Posterior cingulate gyrus (tissue), 11 donors: ENCODE measurements at regions not wholly inside any gene's neighbourhood (a gene's known extent, or its start where the extent isn't known, plus 50 kb on each side); places are given as distances from the start of the nearest gene placed in this dataset.

Experiments used
- DNase-seq, 10 donors: peaks; one replicate each; pipeline versions ENCODE4 v3.0.0 to v3.0.0-alpha.2; 2020 to 2021; ENCODE audit warnings: mixed read lengths in 3 of 10
- intact Hi-C: fragments of 100-400 bp; cut with DNase I; formaldehyde crosslinking; loops from one replicate; pipeline ENCODE4 v1.15.1; 2023

DNA sequence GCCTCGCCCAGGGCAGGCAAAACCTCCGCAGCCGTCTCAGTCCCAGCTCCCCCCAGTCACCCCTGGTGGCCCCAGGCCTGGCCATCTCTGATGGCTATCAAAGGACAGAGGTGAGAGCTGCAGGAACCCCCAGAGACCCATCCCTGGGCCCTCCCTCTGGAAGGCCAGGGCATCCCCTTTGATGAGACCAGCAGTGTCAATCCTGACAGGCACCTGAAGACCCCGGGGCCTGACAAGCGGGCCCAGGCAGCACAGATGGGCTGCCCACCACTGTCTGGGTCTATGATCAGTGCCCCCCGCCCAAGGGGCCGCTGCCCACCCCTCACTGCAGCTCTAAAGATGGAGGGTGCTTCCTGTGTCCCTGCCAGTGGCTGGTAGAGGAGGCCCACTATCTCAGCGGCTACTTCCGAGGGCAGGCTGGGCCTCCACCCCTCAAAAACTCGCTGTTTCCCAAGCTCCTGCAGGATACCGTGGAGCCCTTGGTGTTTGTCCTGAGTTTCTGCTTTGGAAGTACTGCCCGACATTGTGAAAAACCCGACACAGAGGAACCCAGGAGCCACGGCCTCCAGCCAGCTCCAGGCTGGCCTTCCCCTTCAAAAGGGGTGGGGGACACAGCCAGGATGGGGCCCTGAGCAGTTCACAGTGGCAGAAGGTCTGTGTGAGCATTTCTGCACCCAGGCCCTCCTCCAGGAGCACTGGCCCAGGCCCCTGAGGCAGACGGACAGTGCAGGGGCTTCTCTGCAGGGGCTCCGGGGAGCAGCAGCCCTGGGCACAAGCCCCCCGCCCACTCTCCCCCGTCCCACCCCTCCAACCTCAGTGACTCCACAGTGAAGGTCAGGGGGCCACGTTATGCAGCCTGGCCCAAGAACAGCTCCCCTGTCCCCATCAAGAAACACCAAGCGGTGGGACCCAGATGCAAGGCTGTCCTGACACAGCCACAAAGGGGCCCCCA, 99.2 kb downstream of the PDGFA start:
- intact Hi-C loops, result no loop called here
- peak in 4 of 10 donors; percentile 5 to 57 (median 52) for DNase-seq

DNA sequence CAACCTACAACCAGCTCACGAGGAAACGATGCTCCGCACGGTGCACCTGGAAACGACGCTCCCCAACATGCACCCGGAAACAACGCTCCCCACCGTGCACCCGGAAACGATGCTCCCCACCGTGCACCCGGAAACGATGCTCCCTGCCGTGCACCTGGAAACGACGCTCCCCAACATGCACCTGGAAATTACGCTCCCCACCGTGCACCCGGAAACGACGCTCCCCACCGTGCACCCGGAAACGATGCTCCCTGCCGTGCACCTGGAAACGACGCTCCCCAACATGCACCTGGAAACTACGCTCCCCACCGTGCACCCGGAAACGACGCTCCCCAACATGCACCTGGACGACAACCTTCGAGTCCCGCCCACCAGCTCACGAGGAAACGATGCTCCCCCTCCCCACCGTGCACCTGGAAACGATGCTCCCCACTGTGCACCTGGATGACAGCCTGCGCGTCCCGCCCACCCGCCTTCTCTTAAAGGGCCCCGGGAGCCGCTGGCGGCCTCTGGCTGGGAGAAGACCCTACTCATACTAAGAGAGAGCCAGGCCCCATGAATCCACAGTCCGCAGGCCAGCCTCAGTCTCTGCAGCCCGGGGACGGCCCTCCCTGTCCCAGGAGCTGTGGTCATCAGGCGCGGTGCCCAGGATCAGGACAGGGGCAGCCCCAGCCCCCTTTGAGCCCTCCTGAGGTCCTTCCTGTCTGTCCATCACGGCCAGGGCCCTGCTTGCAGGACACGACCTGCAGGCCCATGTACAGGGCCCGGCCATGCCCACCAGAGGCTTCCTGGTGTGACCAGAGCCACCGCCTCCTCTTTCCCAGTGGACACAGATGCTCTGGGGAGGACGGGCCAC, 98.3 kb downstream of the PDGFA start:
- intact Hi-C loops, result no loop called here
- DNase-seq, result peak in 3 of 10 donors; percentile 4 to 79 (median 78)

DNA sequence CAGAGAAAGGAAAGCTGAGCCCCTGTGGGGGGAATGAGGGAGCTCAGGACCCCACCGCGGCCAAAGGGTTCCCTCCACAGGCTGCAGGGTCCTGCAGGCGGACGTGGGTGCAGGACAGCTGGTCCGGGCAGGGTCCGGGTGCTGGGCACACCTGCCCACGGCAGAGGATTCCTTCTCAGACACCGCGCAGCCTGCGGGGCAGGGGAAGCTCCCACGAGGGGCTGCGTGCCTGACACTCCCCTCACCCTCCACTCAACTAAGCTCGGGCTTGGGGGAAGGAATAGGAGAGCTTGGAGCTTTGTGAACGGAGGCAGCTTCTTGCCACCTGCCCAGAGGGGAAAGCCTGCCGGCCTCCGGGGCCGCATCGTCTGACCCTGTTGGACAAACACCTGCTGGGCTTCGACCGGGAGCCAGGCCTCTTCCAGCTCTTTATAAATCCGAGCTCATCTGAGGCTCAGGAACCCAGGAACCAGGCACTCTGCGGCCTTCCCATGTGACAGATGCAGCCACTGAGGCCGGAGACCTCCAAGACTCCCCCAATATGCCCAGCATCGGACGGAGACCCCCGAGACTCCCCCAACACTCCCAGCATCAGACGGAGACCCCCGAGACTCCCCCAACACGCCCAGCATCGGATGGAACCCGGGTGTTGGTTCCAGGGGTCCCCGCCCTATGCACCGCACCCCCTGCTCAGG, 97.3 kb downstream of the PDGFA start:
- DNase-seq, result peak in 4 of 10 donors; percentile 12 to 76 (median 62)
- intact Hi-C loops, result no loop called here

DNA sequence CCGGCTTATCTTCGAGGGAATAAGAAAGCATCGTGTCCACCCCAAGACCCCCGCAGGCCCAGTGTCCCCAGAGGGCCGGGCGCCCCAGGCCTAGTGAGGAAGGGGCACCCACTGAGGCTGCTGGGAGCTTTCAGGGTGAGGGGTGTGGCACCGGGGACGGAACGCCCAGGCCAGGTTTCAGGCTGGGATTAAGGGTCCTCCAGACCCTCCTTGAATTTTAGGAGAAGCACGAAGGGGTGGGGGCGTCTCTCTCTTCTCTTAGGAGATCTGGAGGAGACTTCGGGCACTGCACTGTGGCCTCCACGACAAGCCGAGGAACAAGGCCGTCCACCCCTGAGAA, 96.8 kb downstream of the PDGFA start:
- intact Hi-C loops, result no loop called here
- peak in 2 of 10 donors; percentile 25 to 47 for DNase-seq

DNA sequence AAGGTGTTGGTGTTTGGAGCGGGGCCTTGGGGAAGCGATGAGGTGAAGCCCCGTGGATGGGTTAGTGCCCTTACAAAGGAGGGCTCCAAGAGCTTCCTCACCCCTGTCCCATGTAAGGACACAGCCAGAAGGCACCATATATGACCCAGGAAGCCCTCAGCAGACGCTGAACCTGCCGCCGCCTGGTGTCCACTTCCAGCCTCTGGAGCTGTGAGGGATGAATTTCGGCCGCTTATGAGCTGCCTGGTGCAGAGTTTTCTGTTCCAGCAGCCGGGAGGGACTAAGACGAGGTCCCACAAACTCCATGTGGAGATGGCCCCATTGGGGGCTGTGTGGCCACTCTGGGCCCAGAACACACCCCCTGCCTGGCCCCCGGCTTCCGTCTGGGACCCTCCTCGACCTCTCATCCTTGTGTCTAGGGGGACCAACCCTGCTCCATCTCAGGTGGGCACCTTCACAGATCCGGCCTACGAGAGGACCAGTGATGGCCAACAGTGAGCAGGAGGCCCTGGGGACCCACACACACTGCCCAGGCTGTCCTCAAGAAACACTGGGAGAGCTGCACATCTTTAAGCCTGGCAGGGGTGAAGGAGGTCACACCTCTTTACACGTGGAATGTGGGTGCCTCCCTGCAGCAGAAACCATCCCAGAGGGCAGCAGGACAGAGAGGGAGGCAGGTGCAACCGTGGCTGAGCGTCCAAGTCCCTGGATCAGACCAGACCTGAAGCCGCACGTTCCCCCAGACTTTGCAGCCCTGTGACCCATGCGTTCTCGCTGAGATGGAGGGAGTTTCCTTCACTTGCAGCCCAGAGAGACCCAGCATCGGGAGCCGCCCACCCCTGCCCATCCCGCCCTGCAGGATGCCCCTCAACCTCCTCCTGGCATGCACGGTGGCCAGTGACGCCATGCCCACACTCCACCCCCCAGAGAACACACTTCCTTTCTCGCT, 96.1 kb downstream of the PDGFA start:
- intact Hi-C loops, result no loop called here
- peak in 4 of 10 donors; percentile 19 to 74 (median 56) for DNase-seq

DNA sequence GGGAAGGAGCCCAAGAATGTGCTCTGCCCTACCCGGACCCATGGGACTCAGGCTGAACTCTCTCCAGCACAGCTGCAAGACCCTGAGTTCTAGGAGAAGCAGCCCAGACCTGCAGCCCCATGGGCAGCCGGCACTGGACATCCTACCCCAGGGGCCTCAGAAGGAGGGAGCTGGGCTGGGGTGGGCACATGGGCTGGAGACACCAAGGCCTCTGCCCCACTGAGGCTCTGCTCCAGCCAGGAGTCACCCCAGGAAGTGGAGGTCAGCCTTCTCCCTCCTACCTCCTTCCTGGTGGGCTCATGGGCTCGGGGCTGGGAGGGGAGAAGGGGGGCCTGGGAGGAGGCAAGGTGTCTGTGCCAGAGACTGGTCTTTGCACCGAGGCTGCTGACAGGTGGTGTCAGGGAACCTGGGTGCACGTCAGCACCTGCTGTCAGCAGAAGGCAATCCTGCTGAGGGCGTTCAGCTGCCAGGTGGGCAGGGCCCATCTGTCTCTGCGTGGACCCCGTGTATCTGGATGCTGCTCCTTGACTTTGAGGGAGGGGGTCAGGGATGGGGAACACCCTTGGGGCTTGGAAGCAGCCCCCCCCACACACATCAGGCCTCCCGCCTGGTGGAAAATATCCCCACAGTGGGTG, 95.2 kb downstream of the PDGFA start:
- intact Hi-C loops, result no loop called here
- DNase-seq, result peak in 4 of 10 donors; percentile 22 to 85 (median 68)

DNA sequence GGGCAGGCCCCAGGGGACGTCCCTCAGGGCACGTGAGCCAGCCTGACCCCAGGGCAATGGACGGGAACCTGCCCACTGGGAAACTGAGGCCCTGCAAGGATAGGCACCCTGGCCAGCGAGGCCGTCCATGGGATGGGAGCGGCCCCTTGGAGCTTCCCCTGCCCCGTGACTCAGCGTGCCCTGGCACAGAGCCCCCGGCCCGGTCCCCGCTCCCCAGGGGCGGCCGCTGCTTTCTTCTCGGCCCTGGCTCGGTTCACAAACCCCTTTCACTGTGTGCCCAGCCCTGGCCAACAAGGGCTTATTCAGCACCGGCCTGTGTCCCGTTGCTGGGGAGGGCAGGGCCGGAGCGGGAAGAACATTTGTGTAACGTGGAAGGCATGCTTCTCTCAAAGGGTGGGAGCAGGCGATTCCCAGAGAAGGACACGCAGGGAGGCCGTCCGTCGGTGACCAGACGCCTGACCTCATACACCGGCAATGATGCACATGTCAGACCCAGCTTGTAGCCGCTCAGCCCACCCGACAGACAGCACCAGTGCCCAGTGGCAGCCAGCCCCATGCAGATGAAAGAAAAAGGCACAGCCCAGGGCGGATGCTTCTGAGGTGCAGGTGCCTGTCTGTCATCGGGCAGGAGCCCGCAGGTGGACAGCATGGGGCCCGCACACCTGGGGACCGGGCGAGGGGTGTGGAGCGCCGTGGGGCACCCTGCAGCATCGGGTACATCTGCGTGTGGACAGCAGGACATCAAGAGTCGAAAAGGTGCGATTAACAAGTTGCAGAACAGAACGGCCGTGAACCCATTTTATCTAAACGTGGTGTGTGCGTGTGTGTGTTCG, 94.5 kb downstream of the PDGFA start:
- intact Hi-C loops, result no loop called here
- DNase-seq, result peak; percentile 47 to 93 (median 75)

DNA sequence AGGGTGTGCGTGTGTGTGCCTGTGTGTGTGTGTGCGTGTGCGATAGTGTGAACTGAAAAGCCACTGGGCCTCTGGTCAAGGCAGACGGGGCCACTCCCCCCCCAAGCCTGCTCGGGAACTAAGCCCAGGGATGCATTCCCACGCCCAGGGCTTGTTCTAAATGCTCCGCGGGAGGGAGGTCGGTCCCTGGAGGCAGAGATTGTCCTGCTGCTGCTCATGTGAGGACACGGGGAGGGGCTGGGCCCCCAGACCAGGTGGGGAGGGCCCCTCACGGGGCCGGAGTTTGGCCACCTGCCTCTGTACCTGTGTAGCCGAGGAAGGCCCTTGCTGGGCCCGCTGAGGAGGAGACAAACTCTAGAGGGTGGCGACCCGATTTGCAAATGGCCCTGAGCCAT, 93.9 kb downstream of the PDGFA start:
- intact Hi-C loops, result no loop called here
- DNase-seq, result peak in 5 of 10 donors; percentile 5 to 82 (median 68)

DNA sequence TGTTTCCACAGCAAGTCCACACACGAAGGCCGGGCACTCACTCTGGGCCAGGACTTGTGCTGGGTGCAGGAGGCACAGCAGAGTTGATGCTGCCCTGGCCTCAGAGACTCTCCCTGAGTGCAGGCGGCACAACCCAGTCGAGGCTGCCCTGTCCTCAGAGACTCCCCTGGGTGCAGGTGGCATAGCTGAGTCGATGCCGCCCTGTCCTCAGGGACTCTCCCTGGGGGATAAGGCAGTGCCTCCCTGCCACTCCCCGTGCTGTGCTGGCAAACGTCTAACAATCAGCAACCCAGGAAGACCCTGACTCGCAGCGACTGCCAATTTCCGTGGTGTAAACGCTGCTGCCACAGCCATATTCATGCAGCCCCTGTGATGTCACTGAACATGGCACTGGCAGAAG, 93.1 kb downstream of the PDGFA start:
- intact Hi-C loops, result no loop called here
- DNase-seq, result peak in 4 of 10 donors; percentile 24 to 72 (median 64)

DNA sequence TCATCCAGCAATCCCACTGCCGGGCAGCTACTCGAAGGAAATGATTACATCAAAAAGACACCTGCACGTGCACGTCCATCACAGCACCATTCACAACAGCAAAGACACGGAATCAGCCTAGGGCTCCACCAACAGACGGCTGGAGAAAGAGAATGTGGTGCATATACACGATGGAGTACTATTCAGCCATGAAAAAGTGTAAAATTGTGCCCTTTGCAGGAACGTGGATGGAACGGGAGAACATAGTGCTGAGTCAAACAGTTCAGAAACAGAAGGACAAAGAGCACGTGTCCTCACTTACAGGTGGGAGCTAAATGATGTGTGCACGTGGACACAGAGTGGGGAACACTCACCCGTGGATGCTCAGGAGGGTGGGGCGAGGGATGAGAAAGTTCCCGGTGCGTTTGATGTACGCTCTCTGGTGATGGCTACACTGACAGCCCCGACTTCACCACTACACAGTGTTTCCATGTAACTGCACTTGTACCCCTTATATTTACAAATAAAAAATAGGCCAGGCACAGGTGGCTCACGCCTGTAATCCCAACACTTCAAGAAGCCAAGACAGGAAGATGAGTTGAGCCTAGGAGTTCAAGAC, 92.0 kb downstream of the PDGFA start:
- intact Hi-C loops, result no loop called here
- DNase-seq, result peak in 4 of 10 donors; percentile 1 to 54 (median 25)

DNA sequence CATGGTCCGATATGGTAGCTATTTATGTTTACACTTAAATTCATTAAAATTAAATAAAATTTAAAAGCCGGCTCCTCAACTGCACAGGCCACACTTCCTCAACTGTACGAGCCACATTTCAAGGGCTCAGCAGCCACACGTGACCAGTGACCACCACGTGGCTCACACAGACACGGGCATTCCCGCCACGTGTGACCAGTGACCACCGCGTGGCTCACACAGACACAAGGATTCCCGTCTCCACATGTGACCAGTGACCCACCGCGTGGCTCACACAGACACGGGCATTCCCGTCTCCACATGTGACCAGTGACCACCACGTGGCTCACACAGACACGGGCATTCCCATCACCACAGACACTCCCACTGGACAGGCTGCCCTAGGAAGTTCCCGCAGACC, 91.3 kb downstream of the PDGFA start:
- peak in 4 of 10 donors; percentile 1 to 59 (median 46) for DNase-seq
- intact Hi-C loops, result no loop called here

DNA sequence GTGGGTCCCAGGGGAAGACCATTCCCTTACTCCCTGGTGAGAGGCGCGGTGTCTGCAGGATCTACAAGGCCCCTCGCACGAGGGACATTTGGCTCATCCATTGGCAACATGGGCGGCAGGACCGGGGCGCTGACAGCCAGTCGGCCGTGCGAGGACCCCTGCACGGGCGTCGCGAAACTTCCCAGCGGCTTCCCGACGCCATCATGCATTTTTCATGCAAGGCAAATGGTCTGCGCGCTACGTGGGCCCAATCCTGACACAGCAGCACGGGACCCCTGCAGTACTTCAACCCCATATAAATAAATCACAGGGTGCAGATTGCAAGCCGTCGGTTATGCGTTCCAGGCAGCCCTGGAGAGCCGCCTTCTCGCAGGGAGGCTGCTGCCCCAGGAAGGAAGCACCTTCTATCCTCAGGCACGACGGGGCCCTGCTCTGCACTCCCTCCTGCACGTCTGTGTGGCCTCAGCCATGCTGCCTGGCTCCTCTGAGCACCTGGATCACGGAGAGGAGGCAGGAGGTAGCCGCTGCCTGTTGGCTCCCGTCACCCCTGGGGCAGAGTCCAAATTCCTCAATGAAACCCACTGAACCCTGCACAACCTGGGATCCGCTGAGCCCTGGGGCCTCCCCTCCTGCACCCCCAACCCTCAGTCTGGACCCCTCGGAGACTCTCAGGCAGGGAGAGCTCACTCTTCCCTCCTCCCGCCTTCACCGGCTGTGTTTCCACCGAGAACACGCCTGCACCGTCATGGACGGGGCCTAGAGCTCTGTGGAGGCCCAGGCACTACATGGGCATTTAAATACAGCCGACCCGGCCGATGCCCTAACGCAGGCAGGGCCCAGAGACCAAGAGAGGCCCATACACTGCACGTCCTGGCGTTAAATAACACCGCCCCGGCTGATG, 90.5 kb downstream of the PDGFA start:
- peak in 2 of 10 donors; percentile 58 to 60 for DNase-seq
- intact Hi-C loops, result no loop called here

DNA sequence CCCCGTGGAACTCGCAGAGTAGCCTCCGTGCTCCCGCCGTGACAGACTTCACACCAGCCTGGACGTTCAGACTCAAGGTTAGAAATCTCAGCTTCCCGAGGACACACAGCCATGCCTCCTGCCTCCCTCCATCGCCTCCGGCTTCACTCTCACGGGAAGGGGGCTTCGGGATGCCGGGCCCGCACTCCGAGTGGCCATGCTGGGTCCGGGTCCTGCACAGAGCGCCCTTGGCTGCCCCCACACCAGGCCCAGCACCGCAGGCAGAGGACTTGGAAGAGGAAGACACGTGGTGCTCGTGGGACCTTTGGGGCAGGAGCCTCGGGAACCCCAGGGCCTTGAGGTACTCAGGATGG, 89.8 kb downstream of the PDGFA start:
- intact Hi-C loops, result no loop called here
- no peak for DNase-seq

DNA sequence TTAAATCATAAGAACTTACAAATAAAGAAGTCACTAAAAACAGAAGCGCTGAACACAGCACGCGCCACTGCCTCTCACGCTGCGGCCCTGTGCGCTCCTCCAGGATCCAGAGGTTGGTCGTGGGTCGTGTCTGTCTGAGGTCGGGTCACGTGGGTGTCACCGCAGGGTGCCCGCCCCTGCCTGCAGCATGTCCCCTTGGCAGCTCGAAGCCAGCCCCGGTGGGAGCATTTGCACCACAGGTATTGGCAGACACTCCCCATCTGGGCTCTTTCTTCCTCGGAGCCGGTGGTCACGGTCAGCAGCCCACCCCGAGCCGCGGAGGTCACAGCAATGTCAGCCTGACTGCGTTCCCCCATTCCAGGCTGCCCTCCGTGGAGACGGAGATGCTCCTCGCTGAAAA, 88.6 kb downstream of the PDGFA start:
- intact Hi-C loops, result no loop called here
- no peak for DNase-seq

DNA sequence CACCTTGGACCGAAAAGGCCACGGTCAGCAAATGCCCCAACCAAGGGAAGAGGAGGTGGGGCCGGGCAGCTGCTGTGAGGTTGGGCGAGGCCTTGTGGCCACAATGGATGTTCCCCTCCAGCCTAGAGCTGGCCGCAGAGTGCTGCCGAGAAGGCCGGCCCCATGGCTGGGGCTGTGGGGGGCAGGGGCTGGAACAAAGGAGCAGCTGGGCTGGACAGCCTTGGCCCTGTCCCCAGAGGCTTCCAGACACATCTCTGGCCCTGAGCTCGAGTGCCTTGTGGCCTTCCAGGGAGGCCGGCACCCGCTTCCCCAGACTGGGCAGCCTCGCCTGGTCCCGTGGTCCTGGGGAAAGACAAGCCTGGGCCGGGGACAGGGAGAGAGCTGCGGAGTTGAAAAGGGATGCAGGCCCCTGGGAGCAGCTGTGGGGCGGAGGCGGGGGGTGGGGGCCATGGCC, 88.0 kb downstream of the PDGFA start:
- DNase-seq, result peak; percentile 54 to 95 (median 74)
- intact Hi-C loops, result no loop called here

DNA sequence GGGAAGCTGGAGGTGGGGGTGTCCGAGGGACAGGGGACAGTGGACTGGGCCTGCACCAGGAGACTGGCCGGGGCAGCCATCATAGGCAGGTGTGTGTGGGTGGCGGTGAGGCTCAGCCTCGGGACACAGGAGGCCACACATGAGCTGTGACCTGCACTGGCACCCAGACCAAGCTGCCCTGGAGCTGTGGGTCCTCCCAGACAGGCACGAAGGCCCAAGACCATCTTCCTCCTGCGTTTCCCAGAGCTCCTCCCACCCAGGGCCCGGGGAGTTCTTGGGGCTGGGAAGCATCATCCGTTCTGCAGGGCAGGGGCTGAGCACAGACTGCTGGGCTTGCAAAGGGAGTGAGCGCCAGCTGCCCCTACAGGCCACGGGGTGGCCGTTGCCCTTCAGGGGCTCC, 87.4 kb downstream of the PDGFA start:
- DNase-seq, result no peak
- intact Hi-C loops, result no loop called here

DNA sequence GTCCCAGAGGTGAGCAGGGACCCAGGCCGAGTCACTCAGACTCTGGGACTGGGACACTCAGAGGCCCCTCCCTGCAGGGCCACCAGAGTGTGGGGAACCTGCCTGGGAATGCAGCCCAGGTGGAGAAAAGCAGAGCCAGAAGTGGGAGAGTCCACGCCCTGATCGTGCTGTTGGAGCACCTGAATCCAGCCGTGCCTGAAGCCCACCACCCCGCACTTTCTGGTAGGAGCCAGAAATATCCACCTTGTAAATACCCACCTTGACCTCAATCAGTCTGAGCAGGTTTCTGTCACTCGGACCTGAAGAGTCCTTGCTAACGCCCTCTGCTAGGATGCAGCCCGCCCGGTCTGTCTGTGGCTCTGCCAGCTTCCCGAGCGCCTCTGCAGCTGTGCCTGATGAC, 86.7 kb downstream of the PDGFA start:
- intact Hi-C loops, result no loop called here

More for the DNA sequence above, 86.7 kb downstream of the PDGFA start:
- DNase-seq, result no peak
